Memory B cell (primary cell): ENCODE measurements at regions not wholly inside any gene's neighbourhood (a gene's known extent, or its start where the extent isn't known, plus 50 kb on each side); places are given as distances from the start of the nearest gene placed in this dataset.
"Not testable (repeated sequence)": the region's sequence is repeated elsewhere in the genome, so short reads cannot be mapped to it uniquely, and the experiment has no call there.

Experiments
- ATAC-seq: fragments of 150-1000 bp; cut with Tn5 transposase; 2 replicates; pipeline ENCODE4 v1.10.0; 2021; ENCODE audit warnings: low read depth, mild to moderate bottlenecking, moderate library complexity
- DNase-seq, 2 donors: peaks; one replicate each; pipeline ENCODE4 v3.0.0; 2022; ENCODE audit warnings: low spot score in 2 of 2
- H3K27ac Mint-ChIP-seq: one replicate; pipeline ENCODE4 v1.8.0; 2022; ENCODE audit warnings: mild to moderate bottlenecking, moderate library complexity, mixed read lengths
- H3K27me3 Mint-ChIP-seq: one replicate; pipeline ENCODE4 v1.8.0; 2022; ENCODE audit warnings: mixed read lengths
- H3K36me3 Mint-ChIP-seq: one replicate; pipeline ENCODE4 v1.8.0; 2022; ENCODE audit warnings: mild to moderate bottlenecking, mixed read lengths
- H3K4me1 Mint-ChIP-seq: one replicate; pipeline ENCODE4 v1.8.0; 2022; ENCODE audit warnings: mixed read lengths
- H3K4me3 Mint-ChIP-seq: one replicate; pipeline ENCODE4 v1.8.0; 2022; ENCODE audit warnings: mild to moderate bottlenecking, moderate library complexity, mixed read lengths
- H3K9me3 Mint-ChIP-seq: one replicate; pipeline ENCODE4 v1.8.0; 2022; ENCODE audit warnings: mixed read lengths

DNA sequence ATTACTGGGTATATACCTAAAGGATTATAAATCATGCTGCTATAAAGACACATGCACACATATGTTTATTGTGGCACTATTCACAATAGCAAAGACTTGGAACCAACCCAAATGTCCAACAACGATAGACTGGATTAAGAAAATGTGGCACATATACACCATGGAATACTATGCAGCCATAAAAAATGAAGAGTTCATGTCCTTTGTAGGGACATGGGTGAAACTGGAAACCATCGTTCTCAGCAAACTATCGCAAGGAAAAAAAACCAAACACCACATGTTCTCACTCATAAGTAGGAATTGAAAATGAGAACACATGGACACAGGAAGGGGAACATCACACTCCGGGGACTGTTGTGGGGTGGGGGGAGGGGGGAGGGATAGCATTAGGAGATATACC is 125.3 kb upstream of the PJA2 start:
- DNase-seq, H3K36me3 Mint-ChIP-seq, H3K4me1 Mint-ChIP-seq, ATAC-seq, H3K9me3 Mint-ChIP-seq, H3K4me3 Mint-ChIP-seq, H3K27me3 Mint-ChIP-seq, H3K27ac Mint-ChIP-seq: not testable (repeated sequence)

DNA sequence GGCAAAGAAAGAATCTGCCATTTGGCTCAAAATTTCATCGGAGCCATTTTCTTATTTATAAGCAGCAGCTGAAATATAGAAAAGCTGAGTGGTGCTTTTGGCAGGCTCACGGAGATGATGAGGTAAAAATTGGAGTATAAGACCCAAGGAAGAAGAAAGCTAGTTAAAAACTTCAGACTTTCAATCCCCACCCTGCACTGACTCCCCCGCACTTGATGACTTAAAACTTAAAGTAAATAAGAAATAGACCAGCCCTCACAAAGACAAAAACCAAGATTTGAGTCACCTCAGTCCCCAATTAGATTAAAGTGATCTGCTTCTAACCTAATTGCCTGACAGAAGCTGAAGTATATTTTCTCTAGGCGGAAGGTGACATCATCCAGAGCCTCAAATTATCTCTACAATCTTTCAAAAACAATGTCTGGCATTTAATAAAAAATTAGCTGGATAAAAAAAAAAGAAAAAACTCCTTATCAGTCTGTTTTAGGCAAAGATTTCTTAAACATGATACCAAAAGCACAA is 124.0 kb upstream of the PJA2 start:
- ATAC-seq (no peak), DNase-seq (no peak)
- Mint-ChIP-seq H3K36me3 (no peaks in the 10 kb centered on the region), H3K27me3 (peaks cover 3% of the 10 kb centered on the region), H3K27ac (no peak overlapping the region), H3K9me3 (no peaks in the 10 kb centered on the region), H3K4me1 (no peaks in the 10 kb centered on the region), H3K4me3 (no peak overlapping the region)

DNA sequence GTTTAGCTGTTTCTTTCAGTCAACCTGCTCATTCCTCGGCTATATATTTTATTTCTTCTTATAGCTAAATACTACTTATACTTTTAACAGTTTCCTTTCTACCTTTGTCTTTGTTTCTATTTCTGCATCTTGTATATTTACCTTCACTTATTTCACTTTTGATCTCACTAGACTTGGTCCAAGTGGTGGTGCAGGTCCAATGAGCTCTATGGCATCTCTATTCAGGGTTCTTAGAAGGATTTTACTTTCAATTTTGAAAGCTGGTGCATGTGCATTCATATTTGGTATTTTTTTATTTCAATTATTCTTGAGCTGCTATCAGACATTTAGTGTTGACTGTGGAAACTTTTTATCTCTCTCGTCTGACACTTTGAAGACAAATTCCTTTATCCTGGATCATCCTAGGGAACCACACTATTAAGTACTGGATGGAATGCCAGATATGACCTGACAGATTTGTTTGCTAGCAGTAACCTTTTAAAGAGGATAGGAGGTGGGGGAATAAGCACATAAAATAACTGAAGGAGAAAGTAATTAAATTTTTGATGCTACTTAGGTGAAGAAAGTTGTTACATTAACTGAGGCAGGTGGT is 123.1 kb upstream of the PJA2 start:
- no peaks in the 10 kb centered on the region for H3K9me3 Mint-ChIP-seq
- ATAC-seq: no peak
- DNase-seq: no peak
- H3K27me3 Mint-ChIP-seq: peaks cover 3% of the 10 kb centered on the region
- no peaks in the 10 kb centered on the region for H3K4me1 Mint-ChIP-seq
- H3K27ac Mint-ChIP-seq: no peak overlapping the region
- H3K36me3 Mint-ChIP-seq: no peaks in the 10 kb centered on the region
- no peak overlapping the region for H3K4me3 Mint-ChIP-seq

DNA sequence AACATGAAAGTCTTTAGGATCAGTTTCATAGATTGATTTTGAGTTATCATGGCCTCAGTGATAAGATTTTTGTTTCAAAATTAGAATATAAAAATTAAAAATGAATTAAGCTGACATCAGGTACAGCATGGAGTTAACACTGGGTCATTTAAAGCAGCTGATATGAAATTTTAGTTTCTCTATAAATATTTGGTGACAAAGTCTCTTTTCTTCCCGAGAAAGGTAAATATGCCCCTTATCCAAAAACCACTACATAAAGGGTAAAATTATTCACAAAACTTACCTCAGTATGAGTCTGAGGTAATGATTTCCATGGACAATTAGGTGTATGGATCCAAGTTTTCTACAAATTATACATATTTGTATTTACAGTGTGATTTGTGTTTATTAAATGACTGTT is 121.5 kb upstream of the PJA2 start:
- Mint-ChIP-seq H3K27ac (no peak overlapping the region), H3K36me3 (no peaks in the 10 kb centered on the region), H3K27me3 (peaks cover 3% of the 10 kb centered on the region), H3K4me3 (no peak overlapping the region), H3K9me3 (no peaks in the 10 kb centered on the region), H3K4me1 (no peaks in the 10 kb centered on the region)
- no peak for DNase-seq
- no peak for ATAC-seq

DNA sequence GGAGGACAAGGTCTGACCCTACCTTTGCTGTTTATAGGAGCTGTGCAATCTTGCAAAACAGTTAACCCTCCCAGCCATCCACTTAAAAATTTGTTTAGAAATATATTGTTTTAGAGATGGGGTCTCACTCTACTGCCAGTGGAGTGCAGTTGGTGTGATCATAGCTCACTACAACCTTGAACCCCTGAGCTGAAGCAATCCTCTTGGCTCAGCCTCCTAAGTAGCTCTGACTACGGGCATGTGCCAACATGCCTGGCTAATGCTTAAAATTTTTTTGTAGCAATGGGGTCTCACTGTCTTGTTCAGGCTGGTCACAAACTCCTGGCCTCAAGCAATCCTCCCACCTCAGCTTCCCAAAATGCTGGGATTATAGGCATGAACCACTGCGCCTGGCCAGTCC is 120.2 kb upstream of the PJA2 start:
- Mint-ChIP-seq H3K27ac (no peak overlapping the region), H3K27me3 (peaks cover 2% of the 10 kb centered on the region), H3K9me3 (no peaks in the 10 kb centered on the region), H3K4me3 (no peak overlapping the region), H3K36me3 (no peaks in the 10 kb centered on the region), H3K4me1 (no peaks in the 10 kb centered on the region)
- ATAC-seq (no peak), DNase-seq (no peak)

DNA sequence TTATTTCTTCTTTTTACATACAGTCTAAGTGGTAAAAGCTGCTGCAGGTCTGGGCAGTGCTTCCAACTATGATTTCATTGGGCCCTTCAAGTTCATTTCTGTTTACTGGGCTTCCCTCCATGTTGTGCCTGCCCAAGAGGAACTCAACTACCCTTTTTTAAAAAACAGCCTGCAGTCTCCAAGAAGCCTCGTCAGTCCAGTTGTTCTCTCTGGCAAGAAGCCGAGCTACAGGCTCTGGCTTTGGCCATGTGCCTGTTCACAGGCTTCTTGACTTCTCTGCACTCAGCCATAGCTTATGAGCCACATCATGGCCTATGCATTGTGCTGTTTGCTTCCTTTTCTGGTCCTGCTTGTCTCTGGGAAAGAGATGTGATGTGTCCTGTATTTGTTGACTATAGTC is 119.7 kb upstream of the PJA2 start:
- peaks cover 2% of the 10 kb centered on the region for H3K27me3 Mint-ChIP-seq
- H3K4me1 Mint-ChIP-seq: no peaks in the 10 kb centered on the region
- ATAC-seq (no peak), DNase-seq (no peak)
- no peaks in the 10 kb centered on the region for H3K9me3 Mint-ChIP-seq
- H3K36me3 Mint-ChIP-seq: no peaks in the 10 kb centered on the region
- H3K27ac Mint-ChIP-seq: no peak overlapping the region
- no peak overlapping the region for H3K4me3 Mint-ChIP-seq

DNA sequence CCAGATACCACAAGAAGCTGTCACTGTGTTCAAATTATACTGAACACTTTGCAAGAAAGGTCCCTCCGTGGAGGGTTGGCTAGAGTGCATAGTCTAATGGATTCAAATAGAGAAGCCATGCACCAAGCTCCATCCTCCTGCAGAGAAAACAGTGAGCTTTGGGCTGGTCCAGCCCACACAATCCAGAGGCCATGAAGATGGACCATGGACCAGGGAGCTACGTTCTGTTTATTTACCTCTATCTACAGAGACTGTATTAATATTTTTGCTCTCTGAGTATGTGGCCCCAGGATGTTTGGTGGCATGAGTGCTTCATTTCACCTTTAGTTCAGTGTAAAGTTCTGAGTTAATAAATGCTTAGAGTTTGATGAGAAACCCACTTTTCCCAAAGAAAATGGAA is 114.8 kb upstream of the PJA2 start:
- Mint-ChIP-seq H3K4me1 (no peaks in the 10 kb centered on the region), H3K27ac (no peak overlapping the region), H3K4me3 (no peak overlapping the region), H3K27me3 (no peaks in the 10 kb centered on the region), H3K9me3 (peaks cover 3% of the 10 kb centered on the region), H3K36me3 (no peaks in the 10 kb centered on the region)
- ATAC-seq (no peak), DNase-seq (no peak)

DNA sequence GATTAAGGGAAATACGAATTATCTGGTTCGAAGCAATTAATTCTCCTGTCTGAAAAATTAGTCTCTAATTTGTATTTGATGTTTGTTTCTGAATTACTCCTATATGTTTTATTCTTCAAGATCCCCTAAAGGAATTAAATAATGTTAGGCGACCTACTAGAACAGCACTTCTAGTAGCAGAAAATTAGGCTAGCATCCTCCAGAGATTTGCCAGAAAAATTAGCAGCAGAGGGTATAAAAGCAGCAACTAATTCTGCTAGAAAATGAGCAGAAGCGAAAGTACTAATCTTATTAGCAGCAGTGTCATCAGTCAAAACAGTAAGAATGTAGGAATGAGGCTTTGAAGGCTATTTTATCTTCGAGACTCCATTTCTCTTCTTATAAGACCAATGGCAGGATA is 114.3 kb upstream of the PJA2 start:
- Mint-ChIP-seq H3K4me1 (no peaks in the 10 kb centered on the region), H3K9me3 (peaks cover 3% of the 10 kb centered on the region), H3K27ac (no peak overlapping the region), H3K4me3 (no peak overlapping the region), H3K36me3 (no peaks in the 10 kb centered on the region), H3K27me3 (no peaks in the 10 kb centered on the region)
- no peak for DNase-seq
- ATAC-seq: no peak

DNA sequence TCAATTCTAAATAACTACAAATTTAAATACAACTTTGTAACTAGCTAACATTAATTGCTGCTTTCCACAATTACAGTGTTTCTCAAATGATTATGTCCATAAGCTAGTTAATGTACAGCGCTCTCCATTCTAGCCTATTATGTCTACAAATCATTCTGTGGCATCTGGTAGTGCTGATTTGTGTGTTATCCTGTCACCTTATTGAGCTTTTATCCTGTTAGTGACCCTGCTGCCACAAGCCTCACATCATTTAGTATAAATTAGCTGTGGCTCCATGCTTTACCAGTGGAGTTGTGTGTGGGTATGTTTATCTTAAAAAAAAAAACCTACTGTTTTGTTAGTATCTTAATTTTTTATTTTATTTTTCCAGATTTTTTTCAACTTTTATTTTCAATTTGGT is 112.6 kb upstream of the PJA2 start:
- ATAC-seq (no peak), DNase-seq (no peak)
- Mint-ChIP-seq H3K4me3 (no peak overlapping the region), H3K4me1 (no peaks in the 10 kb centered on the region), H3K27me3 (no peaks in the 10 kb centered on the region), H3K9me3 (peaks cover 3% of the 10 kb centered on the region), H3K27ac (no peak overlapping the region), H3K36me3 (no peaks in the 10 kb centered on the region)

DNA sequence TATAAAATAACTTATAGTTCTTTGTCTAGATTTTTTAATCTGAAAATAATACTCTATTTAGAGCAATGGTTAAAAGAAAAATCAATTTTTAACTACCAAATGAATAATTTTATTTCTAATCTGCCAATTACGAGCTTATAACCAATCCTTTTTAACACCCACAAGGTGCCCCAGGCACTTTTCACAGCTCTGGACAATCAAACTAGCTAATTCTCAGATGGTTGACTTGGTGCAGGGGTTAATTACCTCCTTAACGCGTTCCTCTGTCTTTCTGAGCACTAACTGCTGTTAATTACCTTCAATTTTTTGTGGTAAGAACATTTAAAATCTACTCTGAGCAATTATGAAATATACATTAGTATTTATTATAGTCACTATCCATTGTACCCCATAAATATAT is 109.6 kb upstream of the PJA2 start:
- no peak overlapping the region for H3K4me3 Mint-ChIP-seq
- no peaks in the 10 kb centered on the region for H3K36me3 Mint-ChIP-seq
- DNase-seq: no peak
- H3K27ac Mint-ChIP-seq: no peak overlapping the region
- no peaks in the 10 kb centered on the region for H3K27me3 Mint-ChIP-seq
- H3K4me1 Mint-ChIP-seq: no peaks in the 10 kb centered on the region
- ATAC-seq: no peak
- peaks cover 3% of the 10 kb centered on the region for H3K9me3 Mint-ChIP-seq

DNA sequence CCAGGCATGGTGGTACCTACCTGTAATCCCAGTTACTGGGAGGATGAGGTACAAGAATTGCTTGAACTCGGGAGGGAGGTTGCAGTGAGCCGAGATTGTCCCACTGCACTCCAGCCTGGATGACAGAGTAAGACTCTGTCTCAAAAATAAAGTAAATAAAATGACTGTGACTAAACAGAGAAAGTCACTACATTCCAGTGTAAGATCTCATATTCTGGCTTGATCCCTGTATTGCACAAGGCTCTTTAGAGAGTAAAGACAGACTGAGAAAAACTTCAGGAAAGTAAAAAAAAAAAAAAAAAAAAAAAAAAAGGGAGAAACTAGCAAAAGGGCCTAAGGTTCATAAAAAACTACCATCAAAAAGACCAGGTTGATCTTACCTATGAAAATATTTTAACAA is 106.6 kb upstream of the PJA2 start:
- Mint-ChIP-seq H3K4me1 (no peaks in the 10 kb centered on the region), H3K27ac (no peak overlapping the region), H3K4me3 (no peak overlapping the region), H3K27me3 (no peaks in the 10 kb centered on the region), H3K36me3 (no peaks in the 10 kb centered on the region), H3K9me3 (no peaks in the 10 kb centered on the region)
- ATAC-seq (no peak), DNase-seq (no peak)

DNA sequence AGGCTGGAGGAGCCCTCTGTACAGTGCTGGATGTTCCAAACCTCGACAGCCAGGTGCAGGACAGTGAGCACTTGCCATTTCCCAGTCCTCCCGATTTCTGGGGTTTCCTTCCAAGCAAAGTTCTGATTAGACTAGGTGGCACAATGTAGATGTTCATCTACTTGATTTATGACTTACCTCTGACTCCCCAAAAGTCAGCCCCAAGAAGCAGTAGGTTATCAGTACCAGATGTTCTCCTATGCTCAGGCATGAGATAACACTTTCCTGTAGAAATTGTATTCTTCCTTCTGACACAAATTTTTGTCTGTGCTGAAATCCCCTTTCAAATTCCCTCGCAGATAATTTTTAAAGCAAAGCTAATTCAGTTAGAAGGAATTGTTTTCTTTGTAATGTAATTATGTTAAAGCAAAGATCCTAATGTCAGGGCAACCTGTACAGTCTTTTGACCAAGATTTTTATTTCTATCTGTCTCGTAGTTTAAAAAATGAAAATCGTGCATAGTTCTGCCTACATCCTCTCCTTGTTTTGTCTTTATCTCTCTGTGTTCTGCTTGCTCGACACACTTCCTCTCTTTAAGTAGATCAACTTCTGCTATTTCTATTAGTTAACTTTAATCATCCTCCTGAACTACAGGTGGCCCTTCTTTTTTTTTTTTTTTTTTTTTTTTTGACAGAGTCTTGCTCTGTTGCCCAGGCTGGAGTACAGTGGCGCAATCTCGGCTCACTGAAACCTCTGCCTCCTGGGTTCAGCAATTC is 102.4 kb upstream of the PJA2 start:
- H3K27me3 Mint-ChIP-seq: no peaks in the 10 kb centered on the region
- H3K4me3 Mint-ChIP-seq: peak overlapping the region; percentile 48
- peak; percentile 81 for ATAC-seq
- no peaks in the 10 kb centered on the region for H3K36me3 Mint-ChIP-seq
- DNase-seq: no peak
- H3K27ac Mint-ChIP-seq: peak overlapping the region; percentile 56
- H3K9me3 Mint-ChIP-seq: no peaks in the 10 kb centered on the region
- H3K4me1 Mint-ChIP-seq: peaks cover 2% of the 10 kb centered on the region

DNA sequence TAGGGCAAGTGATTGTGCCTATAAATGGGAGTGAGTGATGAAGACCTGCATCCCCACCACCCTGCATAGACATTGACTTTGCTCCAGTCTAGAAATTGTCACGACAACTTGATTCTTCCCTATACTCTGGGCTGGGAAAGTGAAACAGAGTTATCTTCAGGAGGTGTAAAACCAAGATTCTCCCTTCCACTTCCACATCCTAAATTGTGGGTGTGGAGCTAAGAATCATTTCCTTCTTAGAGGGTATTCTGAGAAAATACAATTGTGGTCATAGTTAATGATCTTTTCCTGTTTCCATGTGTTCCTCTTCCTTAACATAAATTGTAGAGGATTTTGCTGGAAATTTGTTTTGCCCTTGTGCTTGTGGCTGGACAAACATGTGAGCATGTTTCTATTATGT is 96.8 kb upstream of the PJA2 start:
- peaks cover 3% of the 10 kb centered on the region for H3K27me3 Mint-ChIP-seq
- DNase-seq (no peak), ATAC-seq (no peak)
- H3K9me3 Mint-ChIP-seq: no peaks in the 10 kb centered on the region
- H3K27ac Mint-ChIP-seq: no peak overlapping the region
- H3K36me3 Mint-ChIP-seq: no peaks in the 10 kb centered on the region
- H3K4me1 Mint-ChIP-seq: peaks cover 2% of the 10 kb centered on the region
- no peak overlapping the region for H3K4me3 Mint-ChIP-seq

DNA sequence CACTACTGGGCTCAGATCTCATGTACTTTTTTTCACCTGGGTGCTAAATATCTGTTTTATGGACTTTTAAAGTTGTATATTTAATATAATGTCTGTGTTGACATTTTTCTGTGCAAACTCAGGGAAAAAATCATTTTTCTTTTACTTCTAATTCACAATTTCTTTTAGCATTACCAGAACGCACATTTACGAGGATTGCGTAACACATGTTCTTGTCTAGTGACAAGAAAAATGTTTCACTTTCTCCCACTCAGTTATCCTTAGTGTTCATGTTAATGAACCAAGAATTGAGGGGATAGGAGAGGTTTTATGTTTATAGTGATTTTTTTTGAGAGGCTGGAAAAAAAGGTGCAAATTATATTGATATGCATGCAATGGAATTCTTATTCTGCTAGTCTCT is 86.3 kb upstream of the PJA2 start:
- no peaks in the 10 kb centered on the region for H3K36me3 Mint-ChIP-seq
- DNase-seq (no peak), ATAC-seq (no peak)
- H3K9me3 Mint-ChIP-seq: no peaks in the 10 kb centered on the region
- H3K4me3 Mint-ChIP-seq: no peak overlapping the region
- peaks cover 9% of the 10 kb centered on the region for H3K27me3 Mint-ChIP-seq
- H3K4me1 Mint-ChIP-seq: no peaks in the 10 kb centered on the region
- H3K27ac Mint-ChIP-seq: no peak overlapping the region
